Activated CD4-positive, alpha-beta T cell treated with anti-CD3 and anti-CD28 coated beads for 24 hours (primary cell): ENCODE measurements at regions not wholly inside any gene's neighbourhood (a gene's known extent, or its start where the extent isn't known, plus 50 kb on each side); places are given as distances from the start of the nearest gene placed in this dataset.

ENCODE experiments used
- DNase-seq, 2 donors: peaks; one replicate each; pipeline ENCODE4 v3.0.0-alpha.2; 2020; ENCODE audit warnings: low read depth in 2 of 2

DNA sequence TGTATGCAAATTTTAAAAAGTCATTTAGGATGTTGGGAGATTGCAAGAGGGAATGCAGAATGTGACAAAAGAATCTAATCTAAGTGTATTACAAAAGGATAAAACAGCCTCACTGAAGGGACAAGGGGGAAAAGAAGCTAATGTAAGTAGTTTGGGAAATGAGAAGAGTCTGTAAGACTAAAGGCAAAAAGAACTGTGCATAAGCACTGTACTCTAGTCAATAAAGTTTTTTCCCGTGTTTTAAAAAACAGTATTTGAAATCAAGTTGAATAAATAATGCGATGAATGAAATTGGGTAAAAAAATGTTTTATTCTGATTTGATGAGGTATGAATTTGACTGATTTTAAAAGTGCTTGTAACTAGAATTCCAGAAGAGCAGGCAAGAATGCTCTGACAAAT, 149.8 kb downstream of the VEGFA start:
- DNase-seq = no peak

DNA sequence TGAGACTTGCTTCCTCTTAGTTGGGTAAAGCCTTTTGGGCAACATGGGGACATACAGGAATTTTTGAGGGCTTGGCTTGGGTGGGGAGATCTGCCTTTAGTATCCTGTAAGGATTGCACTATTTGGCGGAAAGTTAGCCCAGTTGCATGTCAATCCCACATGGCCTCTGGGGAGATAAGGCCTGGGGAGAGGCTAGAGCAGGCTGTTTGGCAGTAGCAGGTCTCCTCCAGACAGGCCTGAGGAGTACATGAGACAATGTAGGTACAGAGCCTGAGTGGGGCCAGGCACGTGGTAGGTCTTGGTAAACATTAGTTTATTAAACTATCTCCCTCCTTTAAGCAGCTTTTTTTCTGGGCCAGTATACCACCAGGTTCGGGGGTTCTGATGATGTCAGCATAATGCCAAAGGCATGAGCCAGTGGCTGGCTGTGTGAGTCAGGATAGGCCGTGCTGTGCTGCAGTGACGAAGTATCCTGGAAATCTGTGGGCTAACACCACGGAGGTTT, 147.9 kb downstream of the VEGFA start:
- no peak for DNase-seq

DNA sequence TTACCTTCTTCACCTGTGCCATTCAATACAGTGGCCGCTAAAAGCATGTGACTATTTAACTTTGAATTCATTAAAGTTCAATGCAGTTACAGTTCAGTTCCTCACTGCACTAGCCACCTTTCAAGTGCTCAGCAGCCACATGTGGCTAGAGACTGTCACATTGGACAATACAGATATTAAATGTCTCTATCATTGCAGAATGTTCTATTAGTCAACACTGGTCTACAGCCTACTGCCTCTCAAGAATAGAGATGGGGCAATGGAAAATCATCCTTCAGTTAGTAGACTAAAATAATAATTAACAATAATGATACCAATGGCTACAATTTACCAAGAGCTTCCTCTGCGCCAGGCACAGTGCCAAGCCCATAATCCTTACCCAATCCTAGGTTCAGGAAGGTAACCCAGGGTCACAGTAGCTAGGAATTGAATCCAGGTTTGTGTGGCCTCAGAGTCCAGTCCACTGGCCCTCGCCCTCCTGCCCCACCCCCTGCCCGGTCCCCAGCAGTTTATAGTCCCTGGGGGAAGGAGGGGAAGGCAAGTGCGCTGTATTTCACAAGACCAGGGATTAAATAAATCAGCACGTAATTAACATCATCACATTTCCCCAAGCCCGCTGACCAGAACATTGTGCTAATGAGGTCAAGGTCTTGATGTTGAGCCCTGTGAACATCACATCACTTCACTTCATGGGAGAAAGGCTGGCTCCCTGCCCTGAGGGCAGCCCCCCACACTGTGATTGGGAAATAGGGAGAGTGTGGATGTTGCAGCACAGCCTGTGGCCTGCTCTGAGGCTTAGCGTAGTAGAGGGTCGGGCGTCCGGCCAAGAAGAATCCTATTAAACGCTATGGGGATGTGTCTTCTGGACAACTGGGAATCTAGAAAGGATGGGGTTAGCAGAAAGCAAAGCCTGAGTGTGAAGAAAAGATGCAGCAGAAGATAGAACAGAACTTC, 147.2 kb downstream of the VEGFA start:
- no peak for DNase-seq

DNA sequence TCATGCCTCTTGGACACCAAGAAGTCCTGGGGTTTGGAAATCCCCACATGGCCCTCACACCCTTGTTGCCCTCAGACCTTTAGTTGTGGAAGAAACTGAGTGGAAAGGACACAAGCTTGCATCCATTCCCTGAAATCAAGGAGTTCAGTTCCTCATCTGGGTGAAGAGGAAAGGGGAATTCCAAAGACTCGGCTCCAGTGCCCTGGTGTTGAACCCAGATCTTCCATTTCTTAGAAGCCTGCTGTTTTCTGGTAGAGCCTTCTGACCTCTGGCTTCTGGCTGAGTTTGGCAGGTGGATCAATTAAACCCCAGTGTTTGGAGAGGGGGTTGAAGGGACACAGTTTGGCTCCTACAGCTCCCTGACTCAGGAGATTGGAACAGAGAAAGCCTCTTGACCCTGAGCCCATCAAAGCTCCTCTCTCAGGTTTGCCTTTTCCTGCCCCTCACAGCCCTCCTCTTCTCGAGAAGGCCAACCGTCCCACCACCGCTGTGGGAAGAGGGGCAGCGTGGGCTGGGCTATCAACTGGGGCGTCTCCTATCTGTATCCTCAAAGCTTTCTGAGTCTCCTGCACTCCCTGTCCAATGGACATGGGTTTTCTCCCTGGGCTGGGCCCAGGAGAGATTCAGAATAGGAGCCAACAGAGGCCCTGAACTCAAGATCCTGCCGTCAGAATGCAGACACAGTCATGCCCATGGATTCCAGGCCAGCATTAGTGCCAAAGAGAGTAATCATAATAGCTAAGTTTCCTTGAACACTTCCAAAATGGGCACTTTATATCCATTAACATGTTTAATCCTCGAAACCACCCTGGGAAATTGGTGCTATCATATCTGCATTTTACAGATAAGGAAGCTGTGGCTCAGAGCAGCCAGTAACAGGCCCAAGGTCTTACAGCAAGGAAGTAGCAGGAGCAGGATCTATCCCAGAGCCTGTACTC, 146.2 kb downstream of the VEGFA start:
- no peak for DNase-seq

DNA sequence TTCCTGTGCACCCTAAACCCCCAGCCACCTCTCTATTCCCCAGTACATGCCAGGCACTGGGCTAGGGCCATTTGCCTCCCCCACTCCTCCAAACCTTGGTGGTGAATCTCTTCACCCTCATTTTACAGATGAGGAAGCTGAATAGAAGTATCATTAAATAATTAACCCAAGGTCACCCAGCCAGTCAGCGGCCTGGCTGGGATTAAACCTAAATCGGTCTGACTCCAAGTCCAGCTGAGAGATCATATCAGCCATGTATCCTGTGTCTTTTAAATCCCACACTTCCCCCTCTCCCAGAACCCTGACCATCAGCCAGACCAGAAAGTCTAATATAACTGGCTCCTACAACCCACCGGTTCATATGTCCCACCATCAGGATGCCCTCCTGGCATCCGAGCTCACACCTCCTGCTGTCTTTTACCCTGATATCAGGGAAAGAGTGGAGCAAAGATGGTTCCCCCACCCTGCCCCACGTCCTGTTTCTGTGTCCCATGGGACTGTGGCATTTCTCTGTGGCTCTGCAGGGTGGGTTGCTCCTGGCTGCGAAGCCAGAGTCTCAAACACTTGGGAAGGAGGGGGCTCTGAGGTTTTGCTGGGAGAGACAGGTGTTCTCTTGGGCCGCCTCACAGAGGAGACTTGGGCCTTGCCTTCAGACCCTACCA, 145.3 kb downstream of the VEGFA start:
- DNase-seq = no peak

DNA sequence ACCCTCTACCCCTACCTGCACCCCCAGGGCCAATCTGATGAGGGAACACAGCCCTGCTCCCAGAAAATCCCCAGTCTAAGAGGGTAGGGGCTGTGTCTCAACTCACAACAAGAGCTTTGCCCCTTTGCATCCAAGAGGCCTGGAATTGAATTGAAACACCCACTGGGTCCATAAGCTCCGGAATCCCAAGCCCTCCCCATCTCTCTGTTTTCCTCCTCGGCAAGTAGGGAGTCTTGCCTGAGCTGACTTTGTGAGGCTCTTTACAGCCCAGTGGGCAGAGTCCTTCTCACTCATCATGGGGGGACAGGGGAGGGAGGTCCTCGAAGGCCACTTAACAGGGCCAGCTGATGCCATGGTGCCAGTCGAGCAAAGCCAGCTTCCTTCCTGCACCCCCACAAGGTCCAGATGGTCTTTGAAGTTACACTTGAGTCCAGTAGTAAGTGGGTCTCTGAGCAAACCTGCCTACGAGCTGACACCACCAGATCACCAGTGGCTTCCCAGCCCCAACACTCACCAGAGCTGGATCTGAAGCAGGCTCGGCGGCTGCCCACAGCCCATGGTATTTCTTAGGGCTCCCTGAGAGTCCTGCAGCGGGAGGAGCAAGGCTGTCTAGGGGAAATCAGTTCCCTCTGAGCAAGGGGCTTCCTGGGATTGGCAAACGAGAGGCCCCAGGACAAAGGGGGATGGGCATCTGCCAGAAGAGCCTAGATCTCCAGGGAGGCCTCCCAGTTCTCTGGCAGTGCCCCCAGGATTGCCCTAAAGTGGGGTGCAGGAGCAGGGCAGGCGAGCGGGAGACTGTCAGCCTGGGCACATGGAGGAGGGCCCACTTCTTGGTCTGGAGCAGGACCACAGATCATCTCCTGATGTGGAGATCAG, 144.5 kb downstream of the VEGFA start:
- DNase-seq = no peak

DNA sequence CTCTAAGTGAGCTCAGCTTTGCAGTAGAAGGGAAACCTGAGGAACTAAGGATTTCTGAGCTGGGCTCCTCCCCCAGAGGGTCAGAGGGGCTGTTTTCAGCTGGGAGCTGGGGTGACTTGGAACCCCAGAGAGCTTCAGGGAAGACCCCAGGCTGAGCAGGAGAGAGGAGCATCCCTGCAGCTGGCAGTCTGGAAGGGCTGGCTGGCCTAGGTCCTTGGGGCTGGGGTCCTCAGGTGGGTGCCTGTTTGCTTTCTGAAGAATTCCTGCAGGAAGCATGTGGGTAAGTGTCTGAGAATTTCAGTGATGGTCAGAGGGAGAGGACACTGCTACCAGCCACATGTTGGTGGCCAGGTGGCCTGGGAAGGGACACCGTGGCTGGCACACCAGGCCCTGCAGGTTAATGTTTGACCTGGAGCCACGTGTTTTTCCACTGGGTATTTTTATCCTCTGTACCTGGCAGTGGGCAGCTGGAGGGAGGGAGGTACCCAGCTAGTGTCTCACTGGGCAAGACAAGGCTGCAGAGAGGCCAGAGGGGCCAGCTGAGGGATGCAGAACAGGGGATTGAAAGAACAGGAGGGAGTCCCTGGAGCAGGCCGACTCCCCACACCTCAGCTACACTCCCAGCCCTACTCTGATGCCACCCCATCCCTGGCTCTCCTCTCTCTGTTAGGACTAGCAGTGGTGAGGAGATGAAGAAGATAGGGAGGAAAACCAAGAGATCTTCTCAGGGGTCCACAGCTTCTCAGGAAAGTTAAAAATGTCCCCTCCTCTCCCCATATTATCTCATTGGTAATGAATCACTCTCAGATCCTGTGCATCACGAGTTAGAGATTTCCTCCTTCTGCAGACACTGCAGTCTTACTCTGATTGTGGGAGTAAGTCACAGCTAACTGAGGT, 143.6 kb downstream of the VEGFA start:
- no peak for DNase-seq

DNA sequence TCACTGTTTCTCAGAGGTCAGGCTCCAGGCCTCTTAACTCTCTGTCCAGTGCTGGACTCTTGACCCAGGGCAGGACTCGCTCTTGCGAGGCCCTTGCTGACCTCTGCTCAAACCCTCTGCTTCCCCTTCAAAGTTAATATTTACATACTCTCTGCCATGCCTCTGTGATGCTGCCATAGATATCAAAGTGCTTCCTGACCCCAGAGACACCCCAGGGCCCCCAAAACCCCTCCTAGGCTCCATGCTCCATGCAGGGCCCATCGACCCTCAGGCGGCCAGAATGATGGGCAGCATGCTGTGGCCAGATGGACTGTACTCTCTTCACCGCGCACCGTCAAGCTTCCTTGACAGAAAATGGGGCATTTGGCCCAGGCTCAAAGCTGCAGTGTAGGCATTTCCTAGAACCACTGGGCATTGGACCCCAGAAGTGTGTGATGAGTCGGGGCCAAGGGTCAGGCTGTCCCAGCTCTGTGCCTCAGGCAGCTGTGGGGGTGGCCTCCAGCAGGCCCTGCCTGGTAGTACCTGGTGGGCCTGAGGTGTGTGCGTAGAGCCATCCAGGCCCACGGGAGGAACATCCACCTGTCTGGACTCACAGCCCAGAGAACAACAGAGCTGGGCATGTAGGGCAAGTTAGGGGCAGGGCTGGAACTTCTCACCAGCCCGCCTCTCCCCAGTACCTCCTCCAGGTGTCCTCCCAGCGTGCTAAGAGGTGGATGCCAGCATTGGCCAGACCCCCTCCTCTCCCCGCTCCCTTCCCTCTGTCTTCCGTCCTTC, 142.8 kb downstream of the VEGFA start:
- DNase-seq = no peak

DNA sequence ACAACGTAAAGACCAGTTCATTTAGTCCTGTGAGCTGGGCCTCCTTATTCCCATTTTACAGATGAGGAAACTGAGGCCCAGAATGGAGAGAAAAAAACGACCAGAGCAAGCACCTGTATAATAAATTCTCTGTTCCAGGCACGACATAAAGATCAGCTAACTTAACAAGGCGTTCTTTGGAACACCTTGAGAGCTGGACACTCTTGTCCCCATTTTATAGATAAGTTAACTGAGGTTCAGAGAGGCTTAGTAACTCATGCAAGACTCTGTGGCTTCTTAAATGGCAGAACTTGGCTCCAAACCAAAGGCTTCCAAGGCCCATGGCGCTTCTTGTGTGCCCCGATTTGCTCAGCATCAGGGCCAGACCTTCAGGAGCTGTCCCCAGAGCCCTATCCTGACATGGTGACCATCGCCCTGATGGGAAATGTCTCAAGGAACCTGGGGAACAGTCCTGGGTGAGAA, 142.1 kb downstream of the VEGFA start:
- no peak for DNase-seq

DNA sequence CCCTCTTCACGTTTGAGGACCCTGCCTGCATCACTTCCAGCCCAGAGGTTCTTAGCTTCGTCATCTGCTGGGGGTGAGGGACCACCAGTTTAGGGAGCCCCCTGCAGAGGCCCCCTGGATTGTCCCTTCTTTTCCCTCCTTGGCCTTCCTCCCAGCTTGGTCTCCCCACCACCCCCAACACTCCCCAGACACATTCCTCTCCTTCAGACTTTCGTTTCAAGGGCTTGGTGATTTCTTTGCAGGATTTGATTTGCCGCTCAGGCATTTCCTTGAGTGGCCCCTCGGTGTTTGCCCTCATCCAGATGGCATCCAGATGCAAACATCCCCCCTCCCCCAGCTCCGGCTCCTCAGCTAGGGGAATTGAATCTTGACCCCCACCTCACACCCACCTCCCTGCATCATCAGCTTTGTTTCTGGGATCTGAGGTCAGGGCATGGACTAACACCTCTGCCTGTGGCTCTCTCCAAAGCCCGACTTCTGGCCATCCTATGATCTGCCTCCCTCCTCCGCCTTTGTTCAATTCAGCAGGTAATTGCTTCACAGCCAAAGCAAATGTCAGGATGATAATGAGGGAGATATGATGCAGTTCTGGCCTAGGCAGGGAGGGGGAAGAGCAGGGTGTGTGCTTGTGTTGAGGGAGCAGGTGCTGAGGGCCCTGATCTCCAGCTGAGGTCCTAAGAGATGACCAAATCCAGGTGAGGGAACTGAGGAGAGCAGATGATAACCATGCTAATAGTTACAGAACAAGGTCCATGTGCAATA, 141.5 kb downstream of the VEGFA start:
- no peak for DNase-seq

DNA sequence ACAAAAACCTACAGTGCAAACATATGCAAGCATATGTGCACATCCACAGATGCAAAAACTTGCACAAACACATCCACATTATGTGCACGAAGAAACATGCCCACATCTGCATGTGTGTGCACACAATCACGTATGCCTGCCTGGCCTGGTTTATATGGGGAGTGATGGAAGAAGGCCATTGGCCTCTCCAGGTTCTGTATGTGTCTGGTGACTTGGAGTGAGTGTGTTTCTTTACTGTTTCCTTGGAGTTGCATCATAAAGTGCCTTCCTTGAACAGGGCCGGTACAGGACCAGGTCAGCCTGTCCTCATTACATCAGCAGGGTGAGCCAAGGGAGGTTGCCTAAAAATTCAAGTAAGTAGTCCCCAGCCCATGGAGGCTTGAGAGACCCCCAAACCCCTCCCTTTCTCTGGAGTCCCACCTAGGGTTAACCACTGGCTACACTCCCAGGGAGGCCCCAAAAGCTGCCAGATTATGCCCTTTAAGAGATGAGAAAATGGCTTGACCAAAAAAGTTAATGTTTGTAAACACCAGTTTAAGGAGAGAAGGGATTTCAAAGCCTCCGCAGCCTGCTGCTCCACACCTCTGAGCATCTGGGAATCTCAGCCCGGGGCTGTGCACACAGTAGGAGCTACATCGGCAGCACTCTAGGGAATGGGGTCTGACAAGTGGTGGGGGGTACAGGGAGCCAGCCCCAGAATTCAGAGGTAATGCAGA, 140.8 kb downstream of the VEGFA start:
- no peak for DNase-seq

DNA sequence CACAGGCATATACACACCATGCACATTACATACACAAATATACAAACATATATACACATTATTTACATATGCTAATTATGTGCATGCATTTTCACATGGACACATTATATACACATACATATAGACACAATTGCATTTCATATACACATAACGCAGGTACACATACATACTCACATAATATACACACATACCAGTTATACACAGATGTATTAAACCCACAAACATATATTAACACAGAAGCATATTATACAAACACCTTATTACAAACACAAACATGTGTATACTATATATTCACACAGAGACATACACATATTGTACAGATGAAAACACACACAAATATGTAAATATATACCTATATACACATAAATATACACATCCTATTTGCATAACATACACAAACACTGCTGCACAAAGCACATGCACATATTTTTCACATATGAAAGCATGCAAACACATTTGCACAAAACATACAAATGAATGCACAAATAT, 140.2 kb downstream of the VEGFA start:
- no peak for DNase-seq

DNA sequence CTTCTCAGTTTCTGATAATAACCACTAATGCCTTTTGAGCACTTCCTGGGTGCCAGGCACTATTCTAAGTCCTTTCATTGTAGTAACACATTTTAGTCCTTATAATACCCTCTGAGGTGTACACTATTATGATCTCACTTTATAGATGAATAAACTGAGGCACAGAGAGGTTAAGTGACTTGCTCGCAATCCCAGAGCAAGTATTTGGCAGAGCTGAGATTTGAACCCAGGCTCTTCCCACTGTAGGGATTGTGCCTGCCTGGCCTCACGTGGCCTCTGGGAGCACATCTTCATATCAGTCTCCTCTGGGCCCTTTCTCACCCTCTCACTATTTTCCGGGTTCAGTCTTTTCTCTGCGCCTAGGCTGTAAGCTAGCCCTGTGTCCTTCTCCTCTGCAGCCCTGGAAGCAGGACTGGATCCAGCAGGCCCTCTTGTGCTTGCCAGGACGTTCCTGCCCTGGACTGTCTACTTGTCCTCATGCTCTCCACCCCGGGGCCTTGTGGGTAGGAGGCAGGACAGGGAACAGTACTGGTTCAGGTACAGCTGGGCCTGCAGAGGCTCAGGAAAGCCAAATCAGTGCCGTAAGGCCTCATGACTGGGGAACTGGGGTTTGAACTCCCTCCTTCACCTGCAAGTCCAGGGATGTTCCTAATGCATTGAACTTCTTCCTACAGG, 139.6 kb downstream of the VEGFA start:
- DNase-seq = no peak

DNA sequence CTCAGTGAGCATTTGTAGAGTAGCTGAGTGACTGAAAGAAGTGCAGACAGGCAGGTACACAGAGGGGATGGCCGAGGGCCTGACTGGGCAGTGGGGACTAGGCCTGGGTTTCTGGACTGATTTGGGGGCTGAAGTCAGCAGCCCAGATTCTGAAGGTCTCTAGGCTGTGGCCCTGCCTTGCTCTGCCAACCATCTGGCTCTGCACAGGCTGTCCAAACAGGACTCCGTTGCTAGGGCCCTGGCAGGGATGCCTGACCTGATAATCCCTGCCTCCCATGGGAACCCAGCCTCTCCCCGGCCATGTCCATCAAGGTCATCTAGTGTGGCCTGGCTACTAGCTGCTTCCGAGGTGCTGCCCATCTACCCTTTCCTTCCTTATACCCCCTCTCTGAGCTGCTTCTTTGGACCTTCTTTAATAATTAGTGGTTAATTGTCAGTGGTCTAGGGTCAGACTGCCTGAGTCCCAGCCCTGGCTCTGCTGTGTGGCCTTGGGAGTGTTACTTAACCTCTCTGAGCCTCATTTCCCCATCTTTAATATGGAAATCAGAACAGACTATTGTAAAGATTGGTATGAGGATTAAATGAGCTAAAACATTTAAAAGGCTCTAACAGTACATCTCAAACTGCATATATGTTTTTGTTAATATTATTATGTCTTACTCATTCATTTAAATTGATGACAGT, 137.9 kb downstream of the VEGFA start:
- no peak for DNase-seq

DNA sequence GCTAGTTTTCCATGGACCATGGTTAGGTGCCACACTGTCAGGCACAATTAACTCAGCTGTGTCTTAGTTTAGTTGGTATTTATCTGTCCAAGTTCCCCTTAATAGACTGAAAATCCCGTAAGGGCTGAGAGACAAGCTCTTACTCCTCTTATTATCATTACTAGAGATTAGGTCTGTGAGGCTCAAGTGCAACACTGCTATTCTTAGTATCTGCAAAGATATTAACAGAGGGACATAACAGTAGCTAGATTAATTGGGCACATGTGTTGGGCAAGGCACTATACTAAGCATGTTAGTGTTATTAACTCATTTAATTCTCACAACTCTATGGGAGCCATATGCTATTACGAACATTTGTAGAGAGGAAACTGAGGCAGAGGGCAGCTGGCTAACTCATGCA, 137.3 kb downstream of the VEGFA start:
- DNase-seq = no peak
